Activated CD8-positive, alpha-beta T cell treated with anti-CD3 and anti-CD28 coated beads for 36 hours (primary cell): ENCODE measurements at regions not wholly inside any gene's neighbourhood (a gene's known extent, or its start where the extent isn't known, plus 50 kb on each side); places are given as distances from the start of the nearest gene placed in this dataset.

Source experiments
- ATAC-seq: fragments of 200-7000 bp; cut with Tn5 transposase; one replicate; pipeline ENCODE4 v1.10.0; 2021; ENCODE audit warnings: mild to moderate bottlenecking, moderate library complexity
- CTCF ChIA-PET: fragments of 350-600 bp; sonication (Branson Sonifier 250); formaldehyde crosslinking; loops from one replicate; lab custom pipeline; 2021; ENCODE audit warnings: antibody characterized with exemption; lab: Charles Lee
- POLR2A ChIA-PET: fragments of 350-600 bp; sonication (Branson Sonifier 250); formaldehyde crosslinking; loops from one replicate; lab custom pipeline; 2021; ENCODE audit warnings: antibody characterized with exemption; lab: Charles Lee
- DNase-seq: peaks from one replicate; pipeline ENCODE4 v3.0.0-alpha.2; 2020
- H3K27ac Mint-ChIP-seq: one replicate; pipeline ENCODE4 v1.8.0; 2021; ENCODE audit warnings: mild to moderate bottlenecking, mixed read lengths
- H3K27me3 Mint-ChIP-seq: one replicate; pipeline ENCODE4 v1.8.0; 2021; ENCODE audit warnings: mixed read lengths
- H3K36me3 Mint-ChIP-seq: one replicate; pipeline ENCODE4 v1.8.0; 2021; ENCODE audit warnings: low read depth, mixed read lengths
- H3K4me1 Mint-ChIP-seq: one replicate; pipeline ENCODE4 v1.8.0; 2021; ENCODE audit warnings: low read depth, mixed read lengths
- H3K4me3 Mint-ChIP-seq: one replicate; pipeline ENCODE4 v1.8.0; 2021; ENCODE audit warnings: mild to moderate bottlenecking, moderate library complexity, mixed read lengths
- H3K9me3 Mint-ChIP-seq: one replicate; pipeline ENCODE4 v1.8.0; 2021; ENCODE audit warnings: mixed read lengths
- intact Hi-C: fragments of 100-400 bp; cut with micrococcal nuclease; formaldehyde crosslinking; loops from one replicate; pipeline ENCODE4 v1.10.0; 2022
- TF ChIP-seq, protein P1 (sequence below): fragments of 200-600 bp; IDR thresholded peaks from one replicate; pipeline ENCODE4 v1.8.0; 2022; ENCODE audit warnings: antibody characterized with exemption, mild to moderate bottlenecking

DNA sequence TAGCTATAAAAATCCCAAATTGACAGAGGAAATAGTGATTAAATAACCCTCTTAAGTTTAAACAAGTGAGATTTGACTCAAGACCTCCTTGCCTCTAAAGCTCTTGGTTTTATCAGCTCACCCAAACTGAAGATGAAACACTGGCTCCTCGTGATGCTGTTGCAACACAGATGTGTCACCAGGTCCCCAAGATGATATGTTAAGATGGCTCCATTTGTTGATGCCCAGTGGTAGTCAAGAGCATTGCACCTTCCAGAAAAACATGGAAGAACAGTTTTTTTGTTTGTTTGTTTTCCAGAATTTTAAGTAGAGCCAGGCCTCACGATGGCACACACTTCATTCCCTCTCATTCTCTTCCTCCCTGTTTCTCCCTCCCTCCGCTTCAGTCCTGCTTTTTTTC lies 399.8 kb downstream of the TXNL1 start:
- CTCF ChIA-PET: no interaction called here
- Mint-ChIP-seq H3K27ac (no peak overlapping the region), H3K27me3 (peaks cover 4% of the 10 kb centered on the region), H3K36me3 (no peaks in the 10 kb centered on the region), H3K4me3 (no peak overlapping the region), H3K4me1 (no peaks in the 10 kb centered on the region), H3K9me3 (no peaks in the 10 kb centered on the region)
- TF ChIP-seq, protein P1, sequence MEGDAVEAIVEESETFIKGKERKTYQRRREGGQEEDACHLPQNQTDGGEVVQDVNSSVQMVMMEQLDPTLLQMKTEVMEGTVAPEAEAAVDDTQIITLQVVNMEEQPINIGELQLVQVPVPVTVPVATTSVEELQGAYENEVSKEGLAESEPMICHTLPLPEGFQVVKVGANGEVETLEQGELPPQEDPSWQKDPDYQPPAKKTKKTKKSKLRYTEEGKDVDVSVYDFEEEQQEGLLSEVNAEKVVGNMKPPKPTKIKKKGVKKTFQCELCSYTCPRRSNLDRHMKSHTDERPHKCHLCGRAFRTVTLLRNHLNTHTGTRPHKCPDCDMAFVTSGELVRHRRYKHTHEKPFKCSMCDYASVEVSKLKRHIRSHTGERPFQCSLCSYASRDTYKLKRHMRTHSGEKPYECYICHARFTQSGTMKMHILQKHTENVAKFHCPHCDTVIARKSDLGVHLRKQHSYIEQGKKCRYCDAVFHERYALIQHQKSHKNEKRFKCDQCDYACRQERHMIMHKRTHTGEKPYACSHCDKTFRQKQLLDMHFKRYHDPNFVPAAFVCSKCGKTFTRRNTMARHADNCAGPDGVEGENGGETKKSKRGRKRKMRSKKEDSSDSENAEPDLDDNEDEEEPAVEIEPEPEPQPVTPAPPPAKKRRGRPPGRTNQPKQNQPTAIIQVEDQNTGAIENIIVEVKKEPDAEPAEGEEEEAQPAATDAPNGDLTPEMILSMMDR: no peak
- no peak for DNase-seq
- ATAC-seq: no peak
- POLR2A ChIA-PET: no interaction called here
- intact Hi-C loops: no loop called here

DNA sequence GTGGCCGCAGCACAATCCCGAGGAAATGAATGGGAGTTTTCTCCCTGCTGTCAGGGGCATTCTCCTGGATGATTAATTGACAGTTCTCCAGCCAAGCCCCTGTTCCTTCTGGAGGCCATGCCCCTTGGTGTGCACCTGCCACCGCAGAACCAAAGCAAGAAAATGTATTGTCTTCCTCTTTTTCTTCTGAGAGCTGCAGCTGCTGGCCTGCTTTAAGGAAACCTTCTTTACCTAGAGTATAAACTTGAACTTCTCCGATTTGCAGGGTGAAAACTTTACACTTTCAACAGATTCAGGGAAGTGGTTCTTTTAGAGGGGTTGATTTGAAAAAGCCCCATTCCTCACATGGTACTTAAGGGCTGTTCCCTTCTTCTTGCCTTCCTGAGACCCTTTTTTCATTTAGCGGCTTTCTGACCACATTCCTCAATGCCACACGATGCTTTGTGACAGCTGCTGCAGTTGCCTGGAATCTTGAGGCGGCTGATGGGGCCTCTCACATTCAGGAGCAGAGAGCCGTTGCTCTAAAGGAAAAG lies 402.8 kb downstream of the TXNL1 start:
- no peak for DNase-seq
- ChIA-PET POLR2A (no interaction called here), CTCF (no interaction called here)
- Mint-ChIP-seq H3K27me3 (peaks cover 4% of the 10 kb centered on the region), H3K27ac (no peak overlapping the region), H3K9me3 (peaks cover 9% of the 10 kb centered on the region), H3K36me3 (no peaks in the 10 kb centered on the region), H3K4me3 (no peak overlapping the region), H3K4me1 (no peaks in the 10 kb centered on the region)
- TF ChIP-seq, protein P1: no peak
- intact Hi-C loops: no loop called here
- ATAC-seq: no peak

DNA sequence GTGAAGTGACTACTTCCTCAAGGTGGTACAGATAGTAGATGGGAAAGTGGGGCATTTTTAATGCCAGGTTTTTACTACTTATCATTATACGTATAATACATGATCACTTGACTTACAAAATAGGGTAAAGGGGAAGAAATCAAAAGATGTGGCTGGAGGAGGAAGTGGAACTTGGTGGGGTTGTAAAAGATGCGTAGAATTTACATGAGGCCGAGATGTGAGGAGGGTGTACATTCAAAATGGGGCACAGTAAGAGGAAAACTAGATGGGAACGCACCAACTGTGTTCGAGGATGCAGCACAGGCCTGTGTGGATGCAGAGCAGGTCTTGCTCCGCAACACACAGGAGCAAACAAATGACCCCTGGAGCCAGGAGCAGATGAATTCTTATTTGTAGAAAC lies 403.3 kb downstream of the TXNL1 start:
- DNase-seq (no peak), ATAC-seq (no peak)
- Mint-ChIP-seq H3K4me1 (no peaks in the 10 kb centered on the region), H3K4me3 (no peak overlapping the region), H3K27me3 (peaks cover 4% of the 10 kb centered on the region), H3K36me3 (no peaks in the 10 kb centered on the region), H3K27ac (no peak overlapping the region), H3K9me3 (peaks cover 13% of the 10 kb centered on the region)
- TF ChIP-seq, protein P1: no peak
- ChIA-PET POLR2A (no interaction called here), CTCF (no interaction called here)
- intact Hi-C loops: no loop called here

DNA sequence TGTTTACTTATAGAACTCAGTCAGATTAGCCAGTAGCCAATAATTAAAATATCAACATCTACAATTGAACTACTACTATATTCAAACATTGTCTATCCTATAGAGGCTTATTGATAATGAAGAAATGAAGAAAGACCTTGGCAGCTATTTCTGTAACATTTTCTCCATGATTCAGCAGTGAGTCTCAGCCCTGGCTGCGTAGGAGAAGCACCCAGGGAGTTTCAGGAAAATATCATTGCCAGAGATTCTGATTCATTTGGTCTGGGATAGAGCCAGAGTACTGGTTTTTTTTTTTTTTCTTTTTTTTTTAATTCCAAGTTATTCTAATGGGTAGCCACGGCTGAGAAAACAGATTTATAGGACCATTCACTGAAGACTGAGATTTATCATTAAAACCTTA lies 404.8 kb downstream of the TXNL1 start:
- Mint-ChIP-seq H3K36me3 (no peaks in the 10 kb centered on the region), H3K27me3 (peaks cover 4% of the 10 kb centered on the region), H3K4me3 (no peak overlapping the region), H3K9me3 (peaks cover 13% of the 10 kb centered on the region), H3K27ac (no peak overlapping the region), H3K4me1 (no peaks in the 10 kb centered on the region)
- intact Hi-C loops: no loop called here
- POLR2A ChIA-PET: no interaction called here
- DNase-seq (no peak), ATAC-seq (no peak)
- CTCF ChIA-PET: no interaction called here
- TF ChIP-seq, protein P1: no peak

DNA sequence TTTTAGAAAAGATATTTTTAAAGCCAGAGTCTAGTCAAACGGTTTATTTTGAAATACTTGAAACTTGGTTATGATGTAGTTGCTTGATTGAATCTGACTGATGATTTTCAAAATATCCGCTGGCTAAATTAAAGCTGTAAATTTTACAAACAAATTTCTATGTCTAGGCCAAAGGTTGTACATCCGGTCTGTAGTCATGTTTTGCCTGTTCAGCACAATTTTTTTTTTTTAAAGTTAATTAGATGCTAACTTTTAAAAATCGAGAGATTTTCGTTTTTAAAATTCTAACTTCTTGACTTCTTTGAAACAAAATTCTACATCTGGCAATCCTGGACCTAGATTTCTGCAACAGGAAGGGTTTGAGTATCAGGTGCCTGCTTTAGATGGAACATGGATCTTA lies 412.4 kb downstream of the TXNL1 start:
- H3K27me3 Mint-ChIP-seq: no peaks in the 10 kb centered on the region
- ChIA-PET CTCF (no interaction called here), POLR2A (no interaction called here)
- no peak overlapping the region for H3K27ac Mint-ChIP-seq
- TF ChIP-seq, protein P1: no peak
- no peak overlapping the region for H3K4me3 Mint-ChIP-seq
- H3K9me3 Mint-ChIP-seq: peaks cover 6% of the 10 kb centered on the region
- intact Hi-C loops: no loop called here
- no peaks in the 10 kb centered on the region for H3K4me1 Mint-ChIP-seq
- no peak for DNase-seq
- H3K36me3 Mint-ChIP-seq: no peaks in the 10 kb centered on the region
- no peak for ATAC-seq
